Liver (tissue), 8 donors: ENCODE measurements at regions not wholly inside any gene's neighbourhood (a gene's known extent, or its start where the extent isn't known, plus 50 kb on each side); places are given as distances from the start of the nearest gene placed in this dataset.

ENCODE experiments used
- DNase-seq: peaks from one replicate; pipeline ENCODE4 v3.0.0-alpha.2; 2017; ENCODE audit warnings: low spot score
- H3K27ac ChIP-seq, 2 donors: one replicate each; pipeline ENCODE4 v1.7.0; 2013; ENCODE audit warnings: inconsistent platforms in 2 of 2, low read length in 2 of 2, control low read depth in 1 of 2, low read depth in 1 of 2, mild to moderate bottlenecking in 1 of 2
- H3K27me3 ChIP-seq, 4 donors: one replicate each; pipeline versions ENCODE4 v1.6.1 to v1.7.0; 2013; ENCODE audit warnings: low read length in 3 of 4, inconsistent platforms in 1 of 4, mild to moderate bottlenecking in 1 of 4, moderate library complexity in 1 of 4; ENCODE audit not compliant: control insufficient read depth in 4 of 4, insufficient read depth in 4 of 4
- H3K36me3 ChIP-seq, 4 donors: one replicate each; pipeline versions ENCODE4 v1.6.1 to v1.7.0; 2013; ENCODE audit warnings: low read length in 3 of 4, mild to moderate bottlenecking in 3 of 4, low read depth in 1 of 4, moderate library complexity in 1 of 4; ENCODE audit not compliant: control insufficient read depth in 4 of 4, insufficient read depth in 3 of 4
- H3K4me1 ChIP-seq, 4 donors: one replicate each; pipeline versions ENCODE4 v1.6.1 to v1.7.0; 2013; ENCODE audit warnings: low read length in 3 of 4, mild to moderate bottlenecking in 3 of 4, moderate library complexity in 1 of 4; ENCODE audit not compliant: control insufficient read depth in 4 of 4, insufficient read depth in 4 of 4
- H3K4me3 ChIP-seq, 3 donors: one replicate each; pipeline versions ENCODE4 v1.6.1 to v1.7.0; 2013; ENCODE audit warnings: low read length in 3 of 3, control low read depth in 1 of 3, low read depth in 1 of 3, mild to moderate bottlenecking in 1 of 3
- H3K9ac ChIP-seq, 2 donors: one replicate each; pipeline ENCODE4 v1.7.0; 2013; ENCODE audit warnings: low read length in 2 of 2, mild to moderate bottlenecking in 2 of 2, moderate library complexity in 2 of 2, control low read depth in 1 of 2, low read depth in 1 of 2
- H3K9me3 ChIP-seq, 4 donors: one replicate each; pipeline versions ENCODE4 v1.6.1 to v1.7.0; 2013; ENCODE audit warnings: low read length in 3 of 4; ENCODE audit not compliant: control insufficient read depth in 4 of 4
- EGR1 ChIP-seq, 2 donors: IDR thresholded peaks; 2 replicates each; pipeline ENCODE4 v1.6.1; 2016 to 2018; ENCODE audit warnings: antibody characterized with exemption in 2 of 2, low read depth in 2 of 2
- FOXA1 ChIP-seq: IDR thresholded peaks from 2 replicates; pipeline ENCODE4 v1.6.1; 2016; ENCODE audit warnings: antibody characterized with exemption
- FOXA2 ChIP-seq: IDR thresholded peaks from 2 replicates; pipeline ENCODE4 v1.6.1; 2016; ENCODE audit warnings: antibody characterized with exemption
- HNF4A ChIP-seq, 2 donors: conservative IDR thresholded peaks; 2 replicates each; pipeline ENCODE4 v1.6.1; 2016; ENCODE audit warnings: antibody characterized with exemption in 2 of 2, mild to moderate bottlenecking in 2 of 2
- HNF4G ChIP-seq: IDR thresholded peaks from 2 replicates; pipeline ENCODE4 v1.6.1; 2016; ENCODE audit warnings: antibody characterized with exemption
- JUND ChIP-seq, 2 donors: IDR thresholded peaks; 2 replicates each; pipeline ENCODE4 v1.6.1; 2016; ENCODE audit warnings: antibody characterized with exemption in 2 of 2
- RAD21 ChIP-seq, 2 donors: IDR thresholded peaks; 2 replicates each; pipeline ENCODE4 v1.6.1; 2016; ENCODE audit warnings: antibody characterized with exemption in 2 of 2, mild to moderate bottlenecking in 2 of 2
- RXRA ChIP-seq, 2 donors: IDR thresholded peaks; 2 replicates each; pipeline ENCODE4 v1.6.1; 2017 to 2018; ENCODE audit warnings: antibody characterized with exemption in 2 of 2, mild to moderate bottlenecking in 1 of 2
- YY1 ChIP-seq: IDR thresholded peaks from 2 replicates; pipeline ENCODE4 v1.6.1; 2016; ENCODE audit warnings: antibody characterized with exemption, mild to moderate bottlenecking
- WGBS: extraction: QIAGEN DNeasy Blood & Tissue Kit; methylation state at CpG from one replicate; pipeline ENCODE4 v1.1.7; 2013; 5-methylcytosine and 5-hydroxymethylcytosine counted together
- TF ChIP-seq, protein P1 (sequence below): IDR thresholded peaks from 2 replicates; pipeline ENCODE4 v1.6.1; 2016; ENCODE audit warnings: antibody characterized with exemption, mild to moderate bottlenecking
- TF ChIP-seq, protein P2 (sequence below): IDR thresholded peaks from 2 replicates; pipeline ENCODE4 v1.6.1; 2016; ENCODE audit warnings: antibody characterized with exemption
- TF ChIP-seq, protein P3 (sequence below): IDR thresholded peaks from 2 replicates; pipeline ENCODE4 v1.6.1; 2016; ENCODE audit warnings: antibody characterized with exemption
- TF ChIP-seq, protein P4 (sequence below): fragments of 150-350 bp; IDR thresholded peaks from 2 replicates; pipeline ENCODE4 v1.5.1; 2017; ENCODE audit warnings: improper control_type of control experiment, low read depth, low read length; ENCODE audit not compliant: missing input control
- donor health status: healthy.
- donor health status: healthy.
- donor health status: healthy.
- donor health status: healthy.
- donor health status: healthy.

DNA sequence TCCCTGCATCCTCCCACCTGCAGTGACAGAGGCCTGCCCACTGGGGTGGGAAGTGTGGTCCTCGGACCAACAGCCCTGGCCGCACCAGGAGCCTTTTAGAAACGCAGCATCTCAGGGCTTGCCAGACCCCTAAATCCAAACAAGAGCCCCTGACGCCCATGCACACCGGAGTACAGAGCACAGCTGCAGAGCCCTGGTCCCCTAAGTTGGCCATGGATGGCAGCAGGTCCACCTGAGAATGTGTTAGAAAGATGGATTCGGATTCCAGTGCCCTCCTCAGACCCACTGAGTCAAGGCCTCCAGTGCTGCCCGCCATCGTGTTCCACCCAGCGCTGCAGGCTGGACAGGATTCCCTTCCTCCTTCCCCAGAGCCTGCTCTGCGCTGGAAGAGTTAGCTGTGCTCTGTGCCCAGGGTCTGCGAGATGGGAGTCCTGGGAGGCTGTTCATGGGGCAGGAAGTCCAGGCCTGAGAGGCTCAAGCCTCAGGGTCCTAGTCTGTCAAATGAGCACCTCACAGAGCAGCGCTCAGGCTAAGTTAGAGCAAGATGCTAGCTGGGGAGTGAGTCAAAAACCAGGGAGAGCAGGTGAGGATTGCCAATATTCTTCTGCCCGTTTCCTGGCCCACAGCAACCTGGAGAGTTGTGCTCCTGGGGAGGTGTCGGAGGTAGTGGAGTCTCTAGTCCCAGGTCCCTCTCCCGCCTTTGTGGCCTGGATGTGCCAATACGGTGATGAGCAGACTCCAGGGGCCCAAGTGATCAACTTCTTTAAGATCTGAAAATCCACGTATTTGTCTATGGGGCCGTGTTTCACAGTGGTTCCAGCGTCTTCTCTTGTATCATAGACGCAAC, 95.9 kb upstream of the GPR26 start:
- Histone ChIP-seq H3K9ac (no peak overlapping the region), H3K27me3 (peaks cover 0 to 12% (median 2%) of the 10 kb centered on the region in 4 donors)
- DNase-seq, result no peak

DNA sequence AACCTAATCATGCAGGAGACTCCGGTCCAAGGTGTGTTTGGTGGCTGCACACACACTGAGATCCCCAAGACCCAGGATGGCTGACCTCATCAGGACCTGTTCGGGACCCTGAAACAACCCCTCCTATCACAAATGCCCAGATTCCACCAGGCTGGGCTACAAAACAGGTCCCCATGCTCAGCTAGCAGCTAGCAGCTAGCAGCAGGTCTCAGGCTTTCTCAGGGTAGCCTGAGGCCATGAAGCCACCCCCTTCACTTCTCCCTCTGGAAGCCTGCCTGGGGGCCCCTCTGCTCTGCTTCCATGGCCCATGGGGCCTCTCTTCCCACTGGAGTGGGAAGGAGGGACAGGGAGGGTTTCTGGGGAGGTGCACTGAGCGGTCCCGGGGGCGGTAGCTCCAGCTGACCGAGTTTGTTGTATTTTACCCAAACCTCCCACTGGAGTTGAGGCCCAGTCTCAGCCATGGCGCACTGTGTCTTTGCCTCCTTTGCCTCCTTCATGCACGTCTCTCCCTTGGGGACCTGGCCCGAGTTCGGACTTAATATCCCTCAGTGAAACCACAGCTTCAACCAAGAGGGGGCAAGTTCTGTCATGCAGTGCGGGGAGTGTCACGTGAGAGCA, 95.1 kb upstream of the GPR26 start:
- H3K9me3 ChIP-seq, result no peaks in the 10 kb centered on the region
- H3K27ac ChIP-seq, result no peak overlapping the region
- peaks cover 0 to 12% (median 2%) of the 10 kb centered on the region in 4 donors for H3K27me3 ChIP-seq
- H3K4me1 ChIP-seq, result no peaks in the 10 kb centered on the region
- no peak for DNase-seq
- 77% methylated on average over 12 of the region's 12 CpGs for WGBS
- TF ChIP-seq EGR1 (IDR thresholded peaks at IDR 0.05; ENCODE audit: low read depth in 2 of 2), result no peak
- no peak for TF ChIP-seq RXRA (IDR thresholded peaks at IDR 0.05)
- TF ChIP-seq FOXA2, result no peak
- H3K9ac ChIP-seq, result no peak overlapping the region
- H3K36me3 ChIP-seq, result no peaks in the 10 kb centered on the region
- H3K4me3 ChIP-seq, result no peak overlapping the region

More for the DNA sequence above, 95.9 kb upstream of the GPR26 start:
- Histone ChIP-seq H3K36me3 (no peaks in the 10 kb centered on the region), H3K9me3 (no peaks in the 10 kb centered on the region), H3K27ac (no peak overlapping the region), H3K4me3 (no peak overlapping the region), H3K4me1 (no peaks in the 10 kb centered on the region)
- 79% methylated on average over 20 of the region's 20 CpGs for WGBS
- TF ChIP-seq RAD21 (IDR thresholded peaks at IDR 0.05) (no peak), FOXA1 (no peak), FOXA2 (no peak), HNF4A (conservative IDR thresholded peaks at IDR 0.05) (no peak)

DNA sequence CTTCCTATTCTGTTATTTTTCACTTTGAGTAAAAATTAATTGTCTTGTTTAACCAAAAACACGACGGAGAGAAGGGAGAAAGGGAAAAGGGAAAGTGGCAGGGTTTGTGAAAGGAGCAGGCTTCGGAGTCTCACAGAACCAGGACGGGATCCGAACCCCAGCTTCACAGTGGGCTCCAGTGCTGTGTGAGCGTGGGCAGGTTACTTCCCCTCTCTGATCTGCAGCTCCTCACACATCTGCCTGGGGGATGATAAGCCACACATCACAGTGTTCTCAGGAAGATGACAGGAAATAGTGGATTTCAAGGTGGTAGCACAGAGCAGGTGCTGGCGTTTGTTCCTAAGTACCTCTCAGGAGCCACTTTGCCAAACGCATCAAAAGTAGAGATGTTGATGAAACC, 94.2 kb upstream of the GPR26 start:
- Histone ChIP-seq H3K4me1 (no peaks in the 10 kb centered on the region), H3K9ac (no peak overlapping the region), H3K27ac (no peak overlapping the region), H3K9me3 (no peaks in the 10 kb centered on the region), H3K36me3 (no peaks in the 10 kb centered on the region), H3K4me3 (no peak overlapping the region), H3K27me3 (peaks cover 0 to 9% (median 0%) of the 10 kb centered on the region in 4 donors)
- no peak for DNase-seq
- WGBS, result 62% methylated on average over 8 of the region's 8 CpGs
- TF ChIP-seq, protein P1, sequence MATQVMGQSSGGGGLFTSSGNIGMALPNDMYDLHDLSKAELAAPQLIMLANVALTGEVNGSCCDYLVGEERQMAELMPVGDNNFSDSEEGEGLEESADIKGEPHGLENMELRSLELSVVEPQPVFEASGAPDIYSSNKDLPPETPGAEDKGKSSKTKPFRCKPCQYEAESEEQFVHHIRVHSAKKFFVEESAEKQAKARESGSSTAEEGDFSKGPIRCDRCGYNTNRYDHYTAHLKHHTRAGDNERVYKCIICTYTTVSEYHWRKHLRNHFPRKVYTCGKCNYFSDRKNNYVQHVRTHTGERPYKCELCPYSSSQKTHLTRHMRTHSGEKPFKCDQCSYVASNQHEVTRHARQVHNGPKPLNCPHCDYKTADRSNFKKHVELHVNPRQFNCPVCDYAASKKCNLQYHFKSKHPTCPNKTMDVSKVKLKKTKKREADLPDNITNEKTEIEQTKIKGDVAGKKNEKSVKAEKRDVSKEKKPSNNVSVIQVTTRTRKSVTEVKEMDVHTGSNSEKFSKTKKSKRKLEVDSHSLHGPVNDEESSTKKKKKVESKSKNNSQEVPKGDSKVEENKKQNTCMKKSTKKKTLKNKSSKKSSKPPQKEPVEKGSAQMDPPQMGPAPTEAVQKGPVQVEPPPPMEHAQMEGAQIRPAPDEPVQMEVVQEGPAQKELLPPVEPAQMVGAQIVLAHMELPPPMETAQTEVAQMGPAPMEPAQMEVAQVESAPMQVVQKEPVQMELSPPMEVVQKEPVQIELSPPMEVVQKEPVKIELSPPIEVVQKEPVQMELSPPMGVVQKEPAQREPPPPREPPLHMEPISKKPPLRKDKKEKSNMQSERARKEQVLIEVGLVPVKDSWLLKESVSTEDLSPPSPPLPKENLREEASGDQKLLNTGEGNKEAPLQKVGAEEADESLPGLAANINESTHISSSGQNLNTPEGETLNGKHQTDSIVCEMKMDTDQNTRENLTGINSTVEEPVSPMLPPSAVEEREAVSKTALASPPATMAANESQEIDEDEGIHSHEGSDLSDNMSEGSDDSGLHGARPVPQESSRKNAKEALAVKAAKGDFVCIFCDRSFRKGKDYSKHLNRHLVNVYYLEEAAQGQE, result no peak
- TF ChIP-seq, protein P2, sequence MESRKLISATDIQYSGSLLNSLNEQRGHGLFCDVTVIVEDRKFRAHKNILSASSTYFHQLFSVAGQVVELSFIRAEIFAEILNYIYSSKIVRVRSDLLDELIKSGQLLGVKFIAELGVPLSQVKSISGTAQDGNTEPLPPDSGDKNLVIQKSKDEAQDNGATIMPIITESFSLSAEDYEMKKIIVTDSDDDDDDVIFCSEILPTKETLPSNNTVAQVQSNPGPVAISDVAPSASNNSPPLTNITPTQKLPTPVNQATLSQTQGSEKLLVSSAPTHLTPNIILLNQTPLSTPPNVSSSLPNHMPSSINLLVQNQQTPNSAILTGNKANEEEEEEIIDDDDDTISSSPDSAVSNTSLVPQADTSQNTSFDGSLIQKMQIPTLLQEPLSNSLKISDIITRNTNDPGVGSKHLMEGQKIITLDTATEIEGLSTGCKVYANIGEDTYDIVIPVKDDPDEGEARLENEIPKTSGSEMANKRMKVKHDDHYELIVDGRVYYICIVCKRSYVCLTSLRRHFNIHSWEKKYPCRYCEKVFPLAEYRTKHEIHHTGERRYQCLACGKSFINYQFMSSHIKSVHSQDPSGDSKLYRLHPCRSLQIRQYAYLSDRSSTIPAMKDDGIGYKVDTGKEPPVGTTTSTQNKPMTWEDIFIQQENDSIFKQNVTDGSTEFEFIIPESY, result no peak
- TF ChIP-seq HNF4A (conservative IDR thresholded peaks at IDR 0.05) (no peak), FOXA1 (no peak), JUND (IDR thresholded peaks at IDR 0.05) (no peak), RAD21 (IDR thresholded peaks at IDR 0.05) (no peak), YY1 (no peak), FOXA2 (no peak), HNF4G (no peak), EGR1 (IDR thresholded peaks at IDR 0.05; ENCODE audit: low read depth in 2 of 2) (no peak)
- TF ChIP-seq, protein P3, sequence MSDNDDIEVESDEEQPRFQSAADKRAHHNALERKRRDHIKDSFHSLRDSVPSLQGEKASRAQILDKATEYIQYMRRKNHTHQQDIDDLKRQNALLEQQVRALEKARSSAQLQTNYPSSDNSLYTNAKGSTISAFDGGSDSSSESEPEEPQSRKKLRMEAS, result no peak
- TF ChIP-seq, protein P4, sequence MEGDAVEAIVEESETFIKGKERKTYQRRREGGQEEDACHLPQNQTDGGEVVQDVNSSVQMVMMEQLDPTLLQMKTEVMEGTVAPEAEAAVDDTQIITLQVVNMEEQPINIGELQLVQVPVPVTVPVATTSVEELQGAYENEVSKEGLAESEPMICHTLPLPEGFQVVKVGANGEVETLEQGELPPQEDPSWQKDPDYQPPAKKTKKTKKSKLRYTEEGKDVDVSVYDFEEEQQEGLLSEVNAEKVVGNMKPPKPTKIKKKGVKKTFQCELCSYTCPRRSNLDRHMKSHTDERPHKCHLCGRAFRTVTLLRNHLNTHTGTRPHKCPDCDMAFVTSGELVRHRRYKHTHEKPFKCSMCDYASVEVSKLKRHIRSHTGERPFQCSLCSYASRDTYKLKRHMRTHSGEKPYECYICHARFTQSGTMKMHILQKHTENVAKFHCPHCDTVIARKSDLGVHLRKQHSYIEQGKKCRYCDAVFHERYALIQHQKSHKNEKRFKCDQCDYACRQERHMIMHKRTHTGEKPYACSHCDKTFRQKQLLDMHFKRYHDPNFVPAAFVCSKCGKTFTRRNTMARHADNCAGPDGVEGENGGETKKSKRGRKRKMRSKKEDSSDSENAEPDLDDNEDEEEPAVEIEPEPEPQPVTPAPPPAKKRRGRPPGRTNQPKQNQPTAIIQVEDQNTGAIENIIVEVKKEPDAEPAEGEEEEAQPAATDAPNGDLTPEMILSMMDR, result no peak
